ENCODE measurements at regions not wholly inside any gene's neighbourhood (a gene's known extent, or its start where the extent isn't known, plus 50 kb on each side); places are given as distances from the start of the nearest gene placed in this dataset.

DNA sequence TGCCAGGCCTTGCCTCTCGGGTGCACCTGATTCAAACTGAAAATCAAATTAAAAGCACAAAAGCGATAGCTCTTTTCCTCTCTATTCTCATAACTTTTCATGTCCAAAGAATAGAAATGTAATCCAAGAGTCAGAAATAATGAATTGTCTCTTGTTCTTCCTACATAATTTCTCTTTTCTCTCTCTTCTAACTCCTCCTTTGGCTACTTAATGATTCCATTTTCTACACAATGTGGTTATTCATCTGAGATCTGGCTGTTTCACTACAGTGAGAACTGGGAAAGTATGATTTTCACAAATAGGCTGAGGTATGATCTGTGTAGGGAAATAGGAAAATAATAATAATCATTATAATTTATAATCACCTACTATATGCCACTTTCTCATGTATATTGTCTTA, 703.5 kb downstream of the PDHA2 start:
- TF ChIP-seq, protein P1, sequence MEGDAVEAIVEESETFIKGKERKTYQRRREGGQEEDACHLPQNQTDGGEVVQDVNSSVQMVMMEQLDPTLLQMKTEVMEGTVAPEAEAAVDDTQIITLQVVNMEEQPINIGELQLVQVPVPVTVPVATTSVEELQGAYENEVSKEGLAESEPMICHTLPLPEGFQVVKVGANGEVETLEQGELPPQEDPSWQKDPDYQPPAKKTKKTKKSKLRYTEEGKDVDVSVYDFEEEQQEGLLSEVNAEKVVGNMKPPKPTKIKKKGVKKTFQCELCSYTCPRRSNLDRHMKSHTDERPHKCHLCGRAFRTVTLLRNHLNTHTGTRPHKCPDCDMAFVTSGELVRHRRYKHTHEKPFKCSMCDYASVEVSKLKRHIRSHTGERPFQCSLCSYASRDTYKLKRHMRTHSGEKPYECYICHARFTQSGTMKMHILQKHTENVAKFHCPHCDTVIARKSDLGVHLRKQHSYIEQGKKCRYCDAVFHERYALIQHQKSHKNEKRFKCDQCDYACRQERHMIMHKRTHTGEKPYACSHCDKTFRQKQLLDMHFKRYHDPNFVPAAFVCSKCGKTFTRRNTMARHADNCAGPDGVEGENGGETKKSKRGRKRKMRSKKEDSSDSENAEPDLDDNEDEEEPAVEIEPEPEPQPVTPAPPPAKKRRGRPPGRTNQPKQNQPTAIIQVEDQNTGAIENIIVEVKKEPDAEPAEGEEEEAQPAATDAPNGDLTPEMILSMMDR (IDR thresholded peaks at IDR 0.05), result no peak
- TF ChIP-seq EZH2 (IDR thresholded peaks at IDR 0.05; ENCODE audit: borderline replicate concordance, insufficient read depth, low read depth, low read length, poor library complexity, severe bottlenecking), result no peak
